GM12878 (cell line): ENCODE measurements at regions not wholly inside any gene's neighbourhood (a gene's known extent, or its start where the extent isn't known, plus 50 kb on each side); places are given as distances from the start of the nearest gene placed in this dataset.

Experiments used
- BRCA1 ChIP-seq: IDR thresholded peaks from 2 replicates; pipeline ENCODE4 v1.6.1; 2011; ENCODE audit warnings: low read depth, low read length, improper control_type of control experiment
- CBFB ChIP-seq: IDR thresholded peaks from 2 replicates; pipeline ENCODE4 v1.6.1; 2016; ENCODE audit warnings: antibody characterized with exemption, low read depth
- CBX5 ChIP-seq: sonication (generic); IDR thresholded peaks from 2 replicates; pipeline ENCODE4 v1.6.1; 2016; ENCODE audit warnings: low read depth, moderate library complexity, mild to moderate bottlenecking, inconsistent platforms
- CREM ChIP-seq: IDR thresholded peaks from 2 replicates; pipeline ENCODE4 v1.6.1; 2014; ENCODE audit warnings: antibody characterized with exemption, low read depth
- CUX1 ChIP-seq: IDR thresholded peaks from 2 replicates; pipeline ENCODE4 v1.6.1; 2012; ENCODE audit warnings: improper control_type of control experiment, low read depth, low read length; ENCODE audit not compliant: insufficient replicate concordance
- FOS ChIP-seq: IDR thresholded peaks from 3 replicates; pipeline ENCODE4 v1.6.1; 2011; ENCODE audit warnings: borderline replicate concordance; ENCODE audit not compliant: insufficient read length; ENCODE audit errors: extremely low read depth
- FOXM1 ChIP-seq: IDR thresholded peaks from 2 replicates; pipeline ENCODE4 v1.6.1; 2012; ENCODE audit warnings: low read depth, mild to moderate bottlenecking, inconsistent platforms, low read length, moderate library complexity
- HDAC2 ChIP-seq: fragments of 200-600 bp; sonication (generic); IDR thresholded peaks from 2 replicates; pipeline ENCODE4 v1.6.1; 2017
- HDAC6 ChIP-seq: fragments of 200-600 bp; sonication (generic); IDR thresholded peaks from one replicate; pipeline ENCODE4 v1.8.0; 2017; ENCODE audit warnings: antibody characterized with exemption; ENCODE audit not compliant: unreplicated experiment
- HSF1 ChIP-seq: fragments of 150-350 bp; IDR thresholded peaks from 2 replicates; pipeline ENCODE4 v1.6.1; 2014; ENCODE audit warnings: mild to moderate bottlenecking, low read depth, low read length
- NFXL1 ChIP-seq: fragments of 450-650 bp; IDR thresholded peaks from 2 replicates; pipeline ENCODE4 v1.6.1; 2017; ENCODE audit warnings: antibody characterized with exemption, mild to moderate bottlenecking, borderline replicate concordance
- NFYA ChIP-seq: IDR thresholded peaks from 2 replicates; pipeline ENCODE4 v1.6.1; 2011; ENCODE audit warnings: low read depth, mild to moderate bottlenecking, low read length, improper control_type of control experiment, borderline replicate concordance
- NFYB ChIP-seq: IDR thresholded peaks from 2 replicates; pipeline ENCODE4 v1.6.1; 2011; ENCODE audit warnings: low read depth, mild to moderate bottlenecking, low read length, improper control_type of control experiment, moderate library complexity; ENCODE audit not compliant: insufficient read depth
- RUNX3 ChIP-seq: IDR thresholded peaks from 2 replicates; pipeline ENCODE4 v1.6.1; 2012; ENCODE audit warnings: low read length, inconsistent platforms
- SIX5 ChIP-seq: IDR thresholded peaks from 2 replicates; pipeline ENCODE4 v1.6.1; 2011; ENCODE audit warnings: mild to moderate bottlenecking, low read depth, low read length, moderate library complexity; ENCODE audit not compliant: severe bottlenecking
- SMC3 ChIP-seq: IDR thresholded peaks from 2 replicates; pipeline ENCODE4 v1.6.1; 2011; ENCODE audit warnings: low read length, improper control_type of control experiment, borderline replicate concordance
- SPI1 ChIP-seq: IDR thresholded peaks from 2 replicates; pipeline ENCODE4 v1.6.1; 2011; ENCODE audit warnings: low read depth, mild to moderate bottlenecking, low read length, moderate library complexity, borderline replicate concordance; ENCODE audit not compliant: insufficient read depth
- STAT3 ChIP-seq: IDR thresholded peaks from 2 replicates; pipeline ENCODE4 v1.6.1; 2011; ENCODE audit warnings: low read depth, low read length, improper control_type of control experiment
- TCF12 ChIP-seq: IDR thresholded peaks from 2 replicates; pipeline ENCODE4 v1.6.1; 2011; ENCODE audit warnings: low read depth, mild to moderate bottlenecking, low read length
- TCF7 ChIP-seq: IDR thresholded peaks from 2 replicates; pipeline ENCODE4 v1.6.1; 2014; ENCODE audit warnings: antibody characterized with exemption, borderline replicate concordance
- USF1 ChIP-seq: IDR thresholded peaks from 2 replicates; pipeline ENCODE4 v1.6.1; 2011; ENCODE audit warnings: borderline replicate concordance, low read depth, mild to moderate bottlenecking, moderate library complexity, mixed read lengths, low read length; ENCODE audit not compliant: insufficient read depth; ENCODE audit errors: extremely low read length
- TF ChIP-seq, protein P1 (sequence below), 3 experiments: IDR thresholded peaks in 2 of 3; conservative IDR thresholded peaks in 1 of 3; 2 replicates each; pipeline ENCODE4 v1.5.1; 2011; ENCODE audit warnings: low read depth in 3 of 3, low read length in 3 of 3, mild to moderate bottlenecking in 3 of 3, control low read depth in 2 of 3, moderate library complexity in 2 of 3, inconsistent platforms in 1 of 3, mixed read lengths in 1 of 3; ENCODE audit not compliant: control insufficient read depth in 2 of 3, insufficient read depth in 1 of 3; ENCODE audit errors: extremely low read depth in 1 of 3

- TF ChIP-seq HSF1 (no peak), FOXM1 (peak; percentile 43; the same call in 1 of the 2 replicates), NFYB (no peak), TCF12 (peak; percentile 81; the same call in 1 of the 2 replicates), CBX5 (peak; percentile 57; the same call in 1 of the 2 replicates), HDAC6 (no peak), SIX5 (no peak), HDAC2 (no peak), FOS (no peak), NFYA (no peak), CBFB (0 out of 2 replicates have a peak, but pooled peaks have one; percentile 37), TCF7 (no peak), SMC3 (peak; percentile 92), SPI1 (no peak), CUX1 (peak; percentile 34), NFXL1 (peak; percentile 20; the same call in 1 of the 2 replicates), CREM (0 out of 2 replicates have a peak, but pooled peaks have one; percentile 8), RUNX3 (peak; percentile 67), BRCA1 (no peak), STAT3 (no peak), USF1 (no peak)
- TF ChIP-seq, protein P1, sequence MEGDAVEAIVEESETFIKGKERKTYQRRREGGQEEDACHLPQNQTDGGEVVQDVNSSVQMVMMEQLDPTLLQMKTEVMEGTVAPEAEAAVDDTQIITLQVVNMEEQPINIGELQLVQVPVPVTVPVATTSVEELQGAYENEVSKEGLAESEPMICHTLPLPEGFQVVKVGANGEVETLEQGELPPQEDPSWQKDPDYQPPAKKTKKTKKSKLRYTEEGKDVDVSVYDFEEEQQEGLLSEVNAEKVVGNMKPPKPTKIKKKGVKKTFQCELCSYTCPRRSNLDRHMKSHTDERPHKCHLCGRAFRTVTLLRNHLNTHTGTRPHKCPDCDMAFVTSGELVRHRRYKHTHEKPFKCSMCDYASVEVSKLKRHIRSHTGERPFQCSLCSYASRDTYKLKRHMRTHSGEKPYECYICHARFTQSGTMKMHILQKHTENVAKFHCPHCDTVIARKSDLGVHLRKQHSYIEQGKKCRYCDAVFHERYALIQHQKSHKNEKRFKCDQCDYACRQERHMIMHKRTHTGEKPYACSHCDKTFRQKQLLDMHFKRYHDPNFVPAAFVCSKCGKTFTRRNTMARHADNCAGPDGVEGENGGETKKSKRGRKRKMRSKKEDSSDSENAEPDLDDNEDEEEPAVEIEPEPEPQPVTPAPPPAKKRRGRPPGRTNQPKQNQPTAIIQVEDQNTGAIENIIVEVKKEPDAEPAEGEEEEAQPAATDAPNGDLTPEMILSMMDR (IDR thresholded peaks at IDR 0.05 in 2 of 3, conservative IDR thresholded peaks at IDR 0.05 in 1 of 3; ENCODE audit: control insufficient read depth in 2 of 3, extremely low read depth in 1 of 3, insufficient read depth in 1 of 3, low read depth in 3 of 3, low read length in 3 of 3): peak; percentile 91 to 96 (median 96); a peak in 5 of 6 replicates
Observed at GRCh38 chr3:71875461-71875947, 90.6 kb upstream of the PROK2 start (continued).
